ENCODE measurements at regions not wholly inside any gene's neighbourhood (a gene's known extent, or its start where the extent isn't known, plus 50 kb on each side); places are given as distances from the start of the nearest gene placed in this dataset.
"Not testable (repeated sequence)": the region's sequence is repeated elsewhere in the genome, so short reads cannot be mapped to it uniquely, and the experiment has no call there.

- no peak for DNase-seq (ENCODE audit: extremely low read depth in 1 of 11, low read depth in 9 of 11, low spot score in 4 of 11)
Measured at GRCh38 chrX:5390376-5390775, 838.3 kb downstream of the NLGN4X start.

DNA sequence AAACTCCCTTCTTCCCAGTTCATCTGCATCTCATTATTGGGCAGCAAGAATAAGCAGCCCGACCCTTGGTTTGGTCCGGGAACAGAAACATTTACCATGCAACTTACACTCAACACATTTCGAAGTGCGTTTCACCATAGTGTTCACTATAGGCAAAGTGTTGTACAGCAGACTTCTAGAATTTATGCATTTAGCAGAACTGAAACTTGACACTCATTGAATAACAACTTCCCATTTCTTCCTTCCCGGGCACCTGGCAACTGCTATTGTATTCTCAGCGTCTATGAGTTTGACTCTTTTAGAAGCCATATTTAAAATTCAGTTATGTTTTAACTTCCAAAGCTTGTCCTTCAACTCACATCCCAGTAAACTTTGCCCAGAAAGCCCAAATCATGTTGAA, 840.6 kb downstream of the NLGN4X start:
- no peak for DNase-seq (ENCODE audit: extremely low read depth in 1 of 11, low read depth in 9 of 11, low spot score in 4 of 11)

DNA sequence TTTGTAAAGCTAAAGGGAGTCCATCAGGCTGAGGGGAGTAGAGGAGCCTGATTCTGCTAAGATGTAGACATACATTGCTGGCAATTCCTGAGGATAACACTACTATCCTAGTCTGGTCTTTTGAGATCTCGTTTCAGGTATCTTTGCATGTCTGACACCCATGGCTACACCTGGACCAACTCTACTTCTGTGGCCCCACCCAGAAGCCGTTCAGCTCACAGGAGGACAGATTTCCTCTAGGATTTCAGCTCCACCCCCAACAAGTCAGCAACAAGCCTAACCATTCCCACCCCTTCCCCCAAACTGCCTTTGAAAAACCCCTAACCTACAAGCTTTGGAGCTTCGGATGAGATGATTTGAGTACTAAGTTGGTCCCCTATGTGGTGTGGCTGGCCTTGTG, 848.2 kb downstream of the NLGN4X start:
- DNase-seq (ENCODE audit: extremely low read depth in 1 of 11, low read depth in 9 of 11, low spot score in 4 of 11): no peak

DNA sequence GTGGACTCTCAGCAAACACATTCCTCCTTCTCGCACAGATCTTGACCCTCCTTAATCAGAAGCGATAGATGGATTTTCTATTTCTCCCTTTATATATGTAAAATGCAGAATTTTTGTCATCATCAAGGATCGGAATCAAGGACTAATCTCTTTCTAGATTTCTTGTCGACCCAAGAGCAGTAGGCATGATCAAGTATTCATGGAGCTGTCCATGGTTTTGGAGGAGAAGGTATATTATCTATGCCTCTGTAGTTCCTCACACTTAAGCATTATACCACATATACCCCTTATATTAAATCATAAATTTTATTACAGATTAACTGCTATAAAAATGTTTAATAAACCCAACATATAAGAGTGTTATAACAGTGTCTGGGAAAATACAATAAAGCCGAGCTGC, 886.8 kb downstream of the NLGN4X start:
- no peak for DNase-seq (ENCODE audit: extremely low read depth in 1 of 11, low read depth in 9 of 11, low spot score in 4 of 11)

DNA sequence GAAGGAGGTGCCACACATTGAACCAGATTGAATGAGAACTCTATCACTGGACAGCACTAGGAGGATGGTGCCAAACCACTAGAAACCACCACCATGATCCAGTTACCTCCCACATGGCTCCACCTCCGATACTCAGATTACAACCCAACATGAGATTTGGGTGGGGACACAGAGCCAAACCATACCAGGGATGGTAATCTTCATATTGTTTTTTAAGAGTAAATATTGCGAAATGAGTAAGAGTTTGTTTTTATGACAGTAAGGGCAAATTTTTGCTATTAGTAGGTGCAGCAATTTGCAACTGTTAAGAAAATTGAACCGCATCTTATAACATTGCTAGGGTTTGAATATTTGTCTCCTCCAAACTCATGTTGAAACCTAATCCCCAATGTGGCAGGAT, 891.5 kb downstream of the NLGN4X start:
- no peak for DNase-seq (ENCODE audit: extremely low read depth in 1 of 11, low read depth in 9 of 11, low spot score in 4 of 11)

- no peak for DNase-seq (ENCODE audit: extremely low read depth in 1 of 11, low read depth in 9 of 11, low spot score in 4 of 11)
Measured at GRCh38 chrX:5324546-5324945, 904.1 kb downstream of the NLGN4X start.

DNA sequence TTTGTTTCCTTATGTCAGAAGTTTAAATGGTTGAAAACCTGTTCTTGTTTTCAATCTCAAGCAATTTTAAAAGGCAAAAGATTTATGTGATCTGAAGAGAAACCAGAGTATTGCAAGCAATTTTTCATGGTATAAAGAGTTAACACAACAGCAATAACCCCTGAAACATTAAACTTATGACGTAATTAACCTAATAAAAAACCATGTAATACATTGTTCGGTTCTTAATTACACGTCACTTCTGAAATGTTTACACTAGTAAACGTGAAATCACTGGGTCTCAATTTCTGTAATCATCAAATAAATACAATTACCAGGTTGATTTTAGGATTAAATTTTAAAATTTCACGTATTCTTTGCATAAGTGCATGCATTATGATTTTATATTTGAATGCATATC, 914.5 kb downstream of the NLGN4X start:
- DNase-seq (ENCODE audit: extremely low read depth in 1 of 11, low read depth in 9 of 11, low spot score in 4 of 11): no peak

DNA sequence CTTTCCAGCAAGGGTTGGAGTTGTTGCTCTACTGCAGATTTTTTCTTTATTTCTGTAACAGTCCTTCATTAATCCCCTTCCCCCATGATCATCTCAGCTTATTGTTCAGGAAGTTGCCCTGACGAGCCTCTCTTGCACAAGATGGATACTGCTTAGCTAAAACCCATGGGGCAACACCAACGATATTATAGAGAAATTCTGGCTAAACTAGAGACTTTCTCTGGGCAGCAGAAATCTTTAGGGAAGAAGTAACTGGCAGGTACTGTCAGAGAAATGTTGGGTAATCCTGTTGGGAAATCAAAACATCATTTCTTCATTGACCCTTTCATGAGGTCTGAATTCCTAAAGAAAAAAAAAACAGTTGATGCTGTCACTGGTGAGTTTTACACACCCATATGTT, 921.3 kb downstream of the NLGN4X start:
- no peak for DNase-seq (ENCODE audit: extremely low read depth in 1 of 11, low read depth in 9 of 11, low spot score in 4 of 11)

- no peak for DNase-seq (ENCODE audit: extremely low read depth in 1 of 11, low read depth in 9 of 11, low spot score in 4 of 11)
Measured at GRCh38 chrX:5306654-5307121, 922.0 kb downstream of the NLGN4X start.

GRCh38 chrX:5305452-5305851, 923.2 kb downstream of the NLGN4X start:
- no peak for DNase-seq (ENCODE audit: extremely low read depth in 1 of 11, low read depth in 9 of 11, low spot score in 4 of 11)

DNA sequence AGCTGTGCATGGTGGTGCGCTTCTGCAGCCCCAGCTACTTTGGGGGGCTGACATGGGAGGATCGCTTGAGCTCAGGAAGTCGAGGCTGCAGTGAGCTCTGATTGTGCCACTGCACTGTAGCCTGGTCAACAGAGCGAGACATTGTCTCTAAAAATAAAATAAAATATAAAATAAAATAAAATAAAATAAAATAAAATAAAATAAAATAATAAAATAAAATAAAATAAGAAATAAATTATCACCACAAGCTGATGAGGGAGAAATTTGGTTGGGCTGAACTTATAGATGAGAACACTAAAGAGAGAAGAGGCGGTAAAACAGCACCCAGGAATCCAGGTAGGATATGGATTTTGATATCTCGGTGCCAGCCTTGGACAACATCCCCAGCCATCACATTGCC, 933.7 kb downstream of the NLGN4X start:
- DNase-seq (ENCODE audit: extremely low read depth in 1 of 11, low read depth in 9 of 11, low spot score in 4 of 11): no peak

DNA sequence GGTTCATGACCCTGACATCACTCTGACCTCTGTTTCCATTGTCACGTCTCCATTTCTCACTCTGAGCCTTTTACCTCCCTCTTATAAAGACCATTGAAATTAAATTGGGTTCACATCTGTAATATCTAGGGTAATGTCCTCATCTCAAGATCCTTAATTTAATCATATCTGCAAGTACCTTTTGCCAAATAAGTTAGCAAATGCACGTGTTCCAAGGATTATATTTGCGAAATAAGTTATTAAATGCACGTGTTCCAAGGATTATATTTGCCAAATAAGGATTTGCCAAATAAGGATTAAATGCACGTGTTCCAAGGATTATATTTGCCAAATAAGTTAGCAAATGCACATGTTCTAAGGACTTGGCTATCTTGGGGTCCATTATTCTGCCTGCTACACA, 938.0 kb downstream of the NLGN4X start:
- DNase-seq (ENCODE audit: extremely low read depth in 1 of 11, low read depth in 9 of 11, low spot score in 4 of 11): no peak

DNA sequence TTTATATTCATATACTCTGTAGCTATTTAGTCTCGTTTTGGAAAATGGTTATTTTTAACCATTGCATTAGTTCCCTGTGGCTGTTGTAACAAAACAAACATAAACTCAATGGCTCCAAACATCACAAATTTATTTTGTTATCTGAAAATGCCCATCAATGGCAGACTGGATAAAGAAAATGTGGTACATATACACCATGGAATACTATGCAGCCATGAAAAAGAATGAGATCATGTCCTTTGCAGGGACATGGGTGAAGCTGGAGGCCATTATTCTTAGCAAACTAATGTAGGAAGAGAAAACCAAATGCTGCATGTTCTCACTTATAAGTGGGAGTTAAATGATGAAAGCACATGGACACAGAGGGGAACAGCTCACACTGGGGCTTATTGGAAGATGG, 938.7 kb downstream of the NLGN4X start:
- not testable (repeated sequence) for DNase-seq (ENCODE audit: extremely low read depth in 1 of 11, low read depth in 9 of 11, low spot score in 4 of 11)

GRCh38 chrX:5278908-5279307, 949.8 kb downstream of the NLGN4X start:
- DNase-seq (ENCODE audit: extremely low read depth in 1 of 11, low read depth in 9 of 11, low spot score in 4 of 11): no peak

DNA sequence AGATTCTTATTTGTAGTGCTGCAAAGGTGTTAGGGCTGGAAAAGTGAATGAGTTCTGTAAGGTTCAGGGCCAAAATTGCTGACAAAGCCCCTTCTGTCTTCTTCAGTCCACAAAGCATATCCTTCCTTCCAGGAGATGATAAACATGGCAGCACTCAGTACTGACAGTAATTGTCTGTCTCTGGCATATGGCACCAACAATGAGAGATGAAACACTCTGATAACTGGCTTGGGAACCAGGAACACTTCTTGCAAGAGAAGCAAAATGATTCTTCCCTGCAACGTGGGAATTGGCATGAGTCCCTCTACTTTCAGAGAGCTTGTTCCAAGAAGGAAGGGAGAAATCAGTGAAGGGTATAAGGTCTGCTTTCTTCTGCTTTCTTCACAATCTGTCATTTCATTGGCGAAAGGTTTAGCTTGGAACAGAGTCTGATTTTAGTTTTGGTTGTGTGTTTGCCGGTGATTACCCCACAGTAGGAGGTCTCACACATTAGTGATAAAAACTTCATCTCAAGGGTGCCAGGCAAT, 963.3 kb downstream of the NLGN4X start:
- no peak for DNase-seq (ENCODE audit: extremely low read depth in 1 of 11, low read depth in 9 of 11, low spot score in 4 of 11)

- DNase-seq (ENCODE audit: extremely low read depth in 1 of 11, low read depth in 9 of 11, low spot score in 4 of 11): no peak
Measured at GRCh38 chrX:5250106-5250505, 978.6 kb downstream of the NLGN4X start.

DNA sequence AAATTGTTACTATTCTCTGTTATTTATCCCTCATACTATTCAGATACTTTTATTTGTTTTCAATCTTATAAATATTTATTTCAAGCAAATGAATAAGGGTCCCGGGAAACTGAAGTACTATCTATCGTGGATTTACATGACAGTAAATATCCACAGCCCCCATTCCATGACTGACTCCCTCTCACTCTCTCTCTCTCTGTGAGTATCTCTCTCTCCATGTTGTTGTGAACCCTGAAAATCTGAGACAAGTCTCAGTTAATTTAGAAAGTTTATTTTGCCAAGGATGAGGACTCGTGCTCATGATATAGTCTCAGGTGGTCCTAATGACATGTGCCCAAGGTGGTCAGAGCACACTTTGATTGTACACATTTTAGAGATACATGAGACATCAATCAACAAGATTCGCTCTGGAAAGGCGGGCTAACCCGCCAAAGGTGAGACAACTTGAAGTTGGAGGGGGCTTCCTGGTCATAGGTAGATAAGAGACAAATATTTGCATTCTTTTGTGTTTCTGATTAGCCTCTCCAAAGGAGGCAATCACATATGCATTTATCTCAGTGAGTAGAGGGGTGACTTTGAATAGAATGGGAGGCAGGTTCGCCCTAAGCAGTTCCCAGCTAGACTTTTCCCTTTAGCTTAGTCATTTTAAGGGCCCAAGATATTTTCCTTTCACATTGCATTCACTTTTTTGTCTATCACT, 986.4 kb downstream of the NLGN4X start:
- DNase-seq (ENCODE audit: extremely low read depth in 1 of 11, low read depth in 9 of 11, low spot score in 4 of 11): no peak

DNA sequence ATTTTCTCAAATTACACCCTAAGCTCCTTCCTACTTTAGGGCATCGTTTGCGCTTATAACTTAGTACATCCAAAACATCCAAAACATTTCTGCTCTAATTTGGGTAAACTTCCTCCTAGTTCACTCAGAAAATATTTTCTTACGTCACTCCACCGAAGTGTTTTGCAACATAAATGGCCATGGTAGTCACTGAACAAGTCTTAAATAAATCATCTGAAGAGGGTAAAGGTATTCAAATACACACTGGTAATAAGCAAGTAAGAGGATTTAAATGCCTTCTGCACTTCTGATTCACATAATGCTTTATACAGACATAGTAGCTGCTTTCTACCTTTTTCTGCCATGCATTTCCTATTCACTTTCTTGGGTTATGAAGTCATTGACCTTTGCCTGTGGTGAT, 991.9 kb downstream of the NLGN4X start:
- no peak for DNase-seq (ENCODE audit: extremely low read depth in 1 of 11, low read depth in 9 of 11, low spot score in 4 of 11)

DNA sequence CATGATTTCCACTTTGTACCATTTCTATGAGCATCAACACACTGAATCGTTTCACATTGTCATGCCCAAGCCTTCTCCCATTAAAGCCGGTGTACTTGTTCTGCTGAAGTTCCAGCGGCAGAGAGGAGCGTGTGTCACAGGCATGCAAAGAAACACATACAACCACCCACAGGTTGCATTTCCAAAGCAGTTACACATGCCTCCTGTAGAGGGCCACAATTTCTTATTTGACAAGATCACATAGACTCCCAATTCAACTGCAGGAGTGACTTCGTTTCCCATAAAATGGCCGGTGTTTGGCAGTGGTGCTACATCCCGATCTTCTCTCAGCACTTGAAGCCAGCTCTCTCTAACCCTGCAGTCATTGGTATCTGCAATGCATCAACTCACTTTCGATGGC, 992.6 kb downstream of the NLGN4X start:
- no peak for DNase-seq (ENCODE audit: extremely low read depth in 1 of 11, low read depth in 9 of 11, low spot score in 4 of 11)

DNA sequence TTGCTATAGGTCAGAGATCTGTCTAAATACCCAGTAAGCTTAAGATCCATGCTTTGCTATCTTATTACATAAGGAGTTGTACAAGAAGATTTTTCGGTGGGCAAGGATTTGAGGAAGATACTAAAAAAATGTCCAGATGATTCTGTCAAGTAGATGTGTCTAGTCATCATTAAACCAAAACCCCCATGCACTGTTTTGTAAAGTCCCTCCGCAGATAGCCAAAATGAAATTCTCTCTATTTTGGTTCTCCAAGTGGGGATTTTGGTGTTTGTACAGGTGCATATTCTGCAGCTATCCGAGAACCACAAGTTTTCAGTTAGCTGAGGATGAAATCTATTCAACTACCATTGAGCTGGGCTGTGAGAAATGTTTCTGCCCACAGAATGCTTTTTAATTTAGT, 994.8 kb downstream of the NLGN4X start:
- DNase-seq (ENCODE audit: extremely low read depth in 1 of 11, low read depth in 9 of 11, low spot score in 4 of 11): no peak

DNA sequence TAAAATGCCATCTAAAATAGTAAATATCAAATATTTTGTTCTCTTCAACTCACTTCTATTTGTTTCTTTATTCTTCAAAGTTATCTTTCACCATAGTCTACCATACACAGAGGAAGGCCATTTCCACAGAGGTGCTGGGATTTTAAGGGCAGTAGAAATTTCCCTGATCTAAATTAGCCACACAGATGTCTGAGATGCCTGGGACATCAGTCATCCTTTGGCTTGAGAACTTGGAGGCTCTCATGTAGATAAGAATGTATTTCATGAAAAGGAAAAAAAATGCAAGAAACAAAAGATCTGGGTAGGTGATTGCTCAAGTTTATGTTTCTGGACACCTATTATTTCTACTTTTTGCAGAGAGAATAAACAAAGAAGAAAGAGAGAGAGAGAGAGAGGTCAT, 1008.2 kb downstream of the NLGN4X start:
- DNase-seq (ENCODE audit: extremely low read depth in 1 of 11, low read depth in 9 of 11, low spot score in 4 of 11): no peak
